Mucosa of descending colon (tissue), 3 donors: ENCODE measurements at regions not wholly inside any gene's neighbourhood (a gene's known extent, or its start where the extent isn't known, plus 50 kb on each side); places are given as distances from the start of the nearest gene placed in this dataset.

Source experiments
- ATAC-seq: fragments of 200-7000 bp; cut with Tn5 transposase; one replicate; pipeline ENCODE4 v1.9.1; 2020; ENCODE audit warnings: mild to moderate bottlenecking, moderate library complexity
- DNase-seq, 3 donors: peaks; one replicate each; pipeline ENCODE4 v3.0.0-alpha.2; 2020
- H3K36me3 ChIP-seq: fragments of 200-600 bp; one replicate; pipeline ENCODE4 v1.8.0; 2021; ENCODE audit warnings: low read depth, mild to moderate bottlenecking
- H3K4me1 ChIP-seq: fragments of 200-600 bp; one replicate; pipeline ENCODE4 v1.8.0; 2021; ENCODE audit warnings: low read depth, mild to moderate bottlenecking
- H3K4me3 ChIP-seq: fragments of 200-600 bp; one replicate; pipeline ENCODE4 v1.8.0; 2021; ENCODE audit warnings: mild to moderate bottlenecking
- H3K9me3 ChIP-seq: fragments of 200-600 bp; one replicate; pipeline ENCODE4 v1.8.0; 2021; ENCODE audit warnings: mild to moderate bottlenecking
- intact Hi-C, 2 donors: fragments of 100-400 bp; cut with DNase I in 1 of 2; cut with micrococcal nuclease in 1 of 2; formaldehyde crosslinking; loops; one replicate each; pipeline versions ENCODE4 v1.11.0 to v1.11.1; 2022; cut with DNase I, micrococcal nuclease
- TF ChIP-seq, protein P1 (sequence below): fragments of 200-600 bp; IDR thresholded peaks from one replicate; pipeline ENCODE4 v1.8.0; 2022; ENCODE audit warnings: antibody characterized with exemption, mild to moderate bottlenecking
- donor health status: DM: no; HTN: no; CAD: no; lungs with moderate emphysema.
- donor health status: DM: no; HTN: no; CAD: no.
- donor health status: DM: no; HTN: yes; CAD: no.

- no peak overlapping the region for H3K4me3 ChIP-seq
- ATAC-seq = no peak
- intact Hi-C loops = no loop called here
- H3K36me3 ChIP-seq = no peaks in the 10 kb centered on the region
- TF ChIP-seq, protein P1, sequence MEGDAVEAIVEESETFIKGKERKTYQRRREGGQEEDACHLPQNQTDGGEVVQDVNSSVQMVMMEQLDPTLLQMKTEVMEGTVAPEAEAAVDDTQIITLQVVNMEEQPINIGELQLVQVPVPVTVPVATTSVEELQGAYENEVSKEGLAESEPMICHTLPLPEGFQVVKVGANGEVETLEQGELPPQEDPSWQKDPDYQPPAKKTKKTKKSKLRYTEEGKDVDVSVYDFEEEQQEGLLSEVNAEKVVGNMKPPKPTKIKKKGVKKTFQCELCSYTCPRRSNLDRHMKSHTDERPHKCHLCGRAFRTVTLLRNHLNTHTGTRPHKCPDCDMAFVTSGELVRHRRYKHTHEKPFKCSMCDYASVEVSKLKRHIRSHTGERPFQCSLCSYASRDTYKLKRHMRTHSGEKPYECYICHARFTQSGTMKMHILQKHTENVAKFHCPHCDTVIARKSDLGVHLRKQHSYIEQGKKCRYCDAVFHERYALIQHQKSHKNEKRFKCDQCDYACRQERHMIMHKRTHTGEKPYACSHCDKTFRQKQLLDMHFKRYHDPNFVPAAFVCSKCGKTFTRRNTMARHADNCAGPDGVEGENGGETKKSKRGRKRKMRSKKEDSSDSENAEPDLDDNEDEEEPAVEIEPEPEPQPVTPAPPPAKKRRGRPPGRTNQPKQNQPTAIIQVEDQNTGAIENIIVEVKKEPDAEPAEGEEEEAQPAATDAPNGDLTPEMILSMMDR = no peak
- no peaks in the 10 kb centered on the region for H3K9me3 ChIP-seq
- H3K4me1 ChIP-seq = no peaks in the 10 kb centered on the region
- no peak for DNase-seq
Measured at GRCh38 chr5:84885485-84886258, 501.0 kb upstream of the EDIL3 start.

DNA sequence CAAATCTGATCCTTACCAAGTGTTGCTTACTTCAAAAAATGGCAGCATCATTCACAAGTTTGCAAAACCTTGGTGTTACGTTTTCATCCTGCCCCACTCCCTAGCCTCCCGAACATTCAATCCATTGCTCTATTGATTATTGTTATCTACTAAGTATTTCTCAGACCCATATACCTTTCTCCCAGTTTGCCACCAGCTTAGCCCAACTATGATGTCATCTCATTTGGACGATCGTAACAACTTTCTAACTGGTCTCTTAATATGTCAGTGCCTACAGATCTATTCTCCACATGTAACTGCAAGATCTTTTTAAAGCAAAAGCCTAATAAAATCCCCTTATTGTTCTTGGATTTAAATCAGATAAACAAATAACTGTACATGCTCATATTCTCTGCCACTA, 497.1 kb upstream of the EDIL3 start:
- Histone ChIP-seq H3K4me3 (no peak overlapping the region), H3K36me3 (no peaks in the 10 kb centered on the region), H3K9me3 (no peaks in the 10 kb centered on the region), H3K4me1 (no peaks in the 10 kb centered on the region)
- ATAC-seq (no peak), DNase-seq (no peak)
- intact Hi-C loops = no loop called here
- TF ChIP-seq, protein P1 = no peak

DNA sequence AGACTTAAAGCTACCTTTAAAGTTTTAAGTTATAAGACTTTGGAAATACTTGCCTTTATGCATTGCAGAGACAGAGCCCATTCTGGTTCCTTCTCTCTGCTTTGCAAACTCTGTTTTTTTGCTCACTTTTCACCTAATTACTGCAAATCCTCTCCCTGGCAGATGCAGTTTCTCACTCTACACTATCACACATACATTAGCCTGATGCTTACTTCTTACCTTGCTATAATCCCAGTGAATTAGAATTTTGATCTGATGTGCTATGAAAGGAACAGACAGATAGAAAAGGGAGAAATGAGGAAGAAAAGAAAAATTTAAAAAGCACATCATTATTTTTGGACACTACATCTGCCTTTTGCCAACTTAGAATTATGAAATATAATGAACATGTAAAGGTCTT, 489.5 kb upstream of the EDIL3 start:
- H3K9me3 ChIP-seq = no peaks in the 10 kb centered on the region
- H3K4me3 ChIP-seq = no peak overlapping the region
- TF ChIP-seq, protein P1 = no peak
- ATAC-seq (no peak), DNase-seq (no peak)
- no peaks in the 10 kb centered on the region for H3K36me3 ChIP-seq
- no peaks in the 10 kb centered on the region for H3K4me1 ChIP-seq
- intact Hi-C loops = no loop called here

DNA sequence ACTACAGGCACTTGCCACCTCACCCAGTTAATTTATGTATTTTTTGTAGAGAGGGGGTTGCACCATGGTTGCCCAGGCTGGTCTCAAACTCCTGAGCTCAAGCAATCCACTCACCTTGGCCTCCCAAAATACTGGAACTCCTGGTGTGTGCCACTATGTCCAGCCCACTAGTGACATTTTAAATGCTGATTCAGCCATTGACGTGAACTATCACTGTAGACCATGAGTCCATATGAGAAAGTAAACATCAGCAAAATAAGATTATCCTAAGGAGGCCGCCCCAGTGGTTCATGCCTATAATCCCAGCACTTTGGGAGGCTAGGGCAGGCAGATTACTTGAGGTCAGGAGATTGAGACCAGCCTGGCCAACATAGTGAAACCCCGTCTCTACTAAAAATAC, 488.1 kb upstream of the EDIL3 start:
- no peak overlapping the region for H3K4me3 ChIP-seq
- H3K4me1 ChIP-seq = no peaks in the 10 kb centered on the region
- intact Hi-C loops = no loop called here
- DNase-seq (no peak), ATAC-seq (no peak)
- TF ChIP-seq, protein P1 = no peak
- H3K36me3 ChIP-seq = no peaks in the 10 kb centered on the region
- H3K9me3 ChIP-seq = no peaks in the 10 kb centered on the region

- DNase-seq = no peak
- intact Hi-C loops = no loop called here
- no peak overlapping the region for H3K4me3 ChIP-seq
- TF ChIP-seq, protein P1 = no peak
- no peak for ATAC-seq
- no peaks in the 10 kb centered on the region for H3K36me3 ChIP-seq
- H3K4me1 ChIP-seq = no peaks in the 10 kb centered on the region
- H3K9me3 ChIP-seq = no peaks in the 10 kb centered on the region
Measured at GRCh38 chr5:84870369-84870768, 485.7 kb upstream of the EDIL3 start.
